OCI-LY1 (cell line): ENCODE measurements at regions not wholly inside any gene's neighbourhood (a gene's known extent, or its start where the extent isn't known, plus 50 kb on each side); places are given as distances from the start of the nearest gene placed in this dataset.

Source experiments
- H2AFZ ChIP-seq: fragments of 200-600 bp; sonication (generic), shearing (Covaris generic); 2 replicates; pipeline ENCODE4 v1.6.0; 2014; ENCODE audit warnings: antibody characterized with exemption, mild to moderate bottlenecking, low read length
- H3F3A ChIP-seq: fragments of 200-600 bp; sonication (generic), shearing (Covaris generic); 2 replicates; pipeline ENCODE4 v1.6.0; 2014; ENCODE audit warnings: mild to moderate bottlenecking, antibody characterized with exemption, low read length, moderate library complexity; ENCODE audit not compliant: insufficient read depth
- H3K27ac ChIP-seq: fragments of 200-600 bp; sonication (generic); 2 replicates; pipeline ENCODE4 v1.5.1; 2014; ENCODE audit warnings: low read length, mixed run types, mild to moderate bottlenecking, low read depth; ENCODE audit not compliant: poor library complexity, severe bottlenecking
- H3K27me3 ChIP-seq: fragments of 200-600 bp; sonication (generic); 2 replicates; pipeline ENCODE4 v1.6.0; 2014; ENCODE audit warnings: antibody characterized with exemption, mild to moderate bottlenecking, low read length, moderate library complexity; ENCODE audit not compliant: insufficient read depth
- H3K36me3 ChIP-seq: fragments of 200-600 bp; sonication (generic); 2 replicates; pipeline ENCODE4 v1.6.1; 2014; ENCODE audit warnings: mild to moderate bottlenecking, antibody characterized with exemption, low read length, moderate library complexity, mixed read lengths; ENCODE audit not compliant: insufficient read depth
- H3K4me1 ChIP-seq: fragments of 200-600 bp; sonication (generic); 2 replicates; pipeline ENCODE4 v1.5.1; 2014; ENCODE audit warnings: mild to moderate bottlenecking, low read length, moderate library complexity; ENCODE audit not compliant: insufficient read depth, severe bottlenecking
- H3K4me2 ChIP-seq: fragments of 200-600 bp; sonication (generic), shearing (Covaris generic); 2 replicates; pipeline ENCODE4 v1.6.1; 2014; ENCODE audit warnings: low read length
- H3K4me3 ChIP-seq: fragments of 200-600 bp; sonication (generic); 2 replicates; pipeline ENCODE4 v1.5.1; 2014; ENCODE audit warnings: low read length, low read depth, mild to moderate bottlenecking, mixed read lengths; ENCODE audit not compliant: poor library complexity, severe bottlenecking
- H3K79me2 ChIP-seq: fragments of 200-600 bp; shearing (Covaris generic); 2 replicates; pipeline ENCODE4 v1.6.1; 2016; ENCODE audit warnings: mixed run types, low read length, mixed read lengths; ENCODE audit not compliant: insufficient read depth
- H3K9ac ChIP-seq: fragments of 200-600 bp; sonication (generic), shearing (Covaris generic); 2 replicates; pipeline ENCODE4 v1.6.1; 2014; ENCODE audit warnings: mild to moderate bottlenecking, low read length, mixed read lengths
- H3K9me2 ChIP-seq: fragments of 200-600 bp; sonication (generic), shearing (Covaris generic); 2 replicates; pipeline ENCODE4 v1.6.1; 2014; ENCODE audit warnings: low read depth, mild to moderate bottlenecking, low read length, mixed read lengths
- H3K9me3 ChIP-seq: fragments of 200-600 bp; shearing (Covaris generic); 2 replicates; pipeline ENCODE4 v1.6.1; 2014; ENCODE audit warnings: low read length, mixed read lengths
- H4K20me1 ChIP-seq: fragments of 200-600 bp; sonication (generic), shearing (Covaris generic); 2 replicates; pipeline ENCODE4 v1.6.0; 2016; ENCODE audit warnings: mild to moderate bottlenecking, low read length; ENCODE audit not compliant: insufficient read depth
- CTCF ChIP-seq: fragments of 200-600 bp; sonication (generic), shearing (Covaris generic); IDR thresholded peaks from 2 replicates; pipeline ENCODE4 v1.5.1; 2017; ENCODE audit warnings: mild to moderate bottlenecking, antibody characterized with exemption, low read length, moderate library complexity, mixed read lengths
- EZH2 ChIP-seq: fragments of 200-600 bp; sonication (generic), shearing (Covaris generic); IDR thresholded peaks from 2 replicates; pipeline ENCODE4 v1.8.0; 2017; ENCODE audit warnings: borderline replicate concordance, mixed run types, mild to moderate bottlenecking, antibody characterized with exemption, low read length, moderate library complexity, mixed read lengths

- Histone ChIP-seq H2AFZ (no peak overlapping the region), H4K20me1 (no peaks in the 10 kb centered on the region), H3K27me3 (no peaks in the 10 kb centered on the region), H3K36me3 (no peaks in the 10 kb centered on the region), H3F3A (no peaks in the 10 kb centered on the region), H3K27ac (no peak overlapping the region), H3K4me1 (no peaks in the 10 kb centered on the region), H3K9me2 (no peaks in the 10 kb centered on the region), H3K9ac (no peak overlapping the region), H3K4me3 (no peak overlapping the region), H3K4me2 (no peak overlapping the region), H3K9me3 (no peaks in the 10 kb centered on the region), H3K79me2 (no peaks in the 10 kb centered on the region)
- no peak for TF ChIP-seq CTCF
- no peak for TF ChIP-seq EZH2
Measured at GRCh38 chr3:30203301-30203700, 403.1 kb upstream of the TGFBR2 start.

DNA sequence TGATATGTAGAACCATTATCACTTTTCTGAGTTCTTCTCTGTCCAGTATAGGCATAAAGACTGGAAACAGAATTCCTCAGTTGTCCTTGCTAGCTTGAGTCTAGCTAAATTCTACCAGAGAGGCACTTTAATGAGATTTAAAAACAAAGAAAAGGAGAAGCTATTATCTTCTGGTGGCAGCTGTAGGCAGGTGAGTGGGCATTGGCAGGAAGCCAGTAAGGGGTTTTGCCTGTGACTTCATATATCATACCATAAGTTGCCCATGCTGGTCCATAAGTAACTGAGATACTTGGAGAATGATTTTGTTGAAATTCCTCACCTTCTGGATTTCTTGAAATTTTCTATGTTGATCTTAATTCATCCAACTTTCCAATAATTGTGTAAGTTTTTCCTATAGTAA, 402.3 kb upstream of the TGFBR2 start:
- Histone ChIP-seq H3K36me3 (no peaks in the 10 kb centered on the region), H3K4me1 (no peaks in the 10 kb centered on the region), H3K9me3 (no peaks in the 10 kb centered on the region), H3K27me3 (no peaks in the 10 kb centered on the region), H4K20me1 (no peaks in the 10 kb centered on the region), H3K4me2 (no peak overlapping the region), H3K9me2 (no peaks in the 10 kb centered on the region), H3K79me2 (no peaks in the 10 kb centered on the region), H3F3A (no peaks in the 10 kb centered on the region), H3K9ac (no peak overlapping the region), H2AFZ (no peak overlapping the region), H3K4me3 (no peak overlapping the region), H3K27ac (no peak overlapping the region)
- TF ChIP-seq EZH2 (no peak), CTCF (no peak)

DNA sequence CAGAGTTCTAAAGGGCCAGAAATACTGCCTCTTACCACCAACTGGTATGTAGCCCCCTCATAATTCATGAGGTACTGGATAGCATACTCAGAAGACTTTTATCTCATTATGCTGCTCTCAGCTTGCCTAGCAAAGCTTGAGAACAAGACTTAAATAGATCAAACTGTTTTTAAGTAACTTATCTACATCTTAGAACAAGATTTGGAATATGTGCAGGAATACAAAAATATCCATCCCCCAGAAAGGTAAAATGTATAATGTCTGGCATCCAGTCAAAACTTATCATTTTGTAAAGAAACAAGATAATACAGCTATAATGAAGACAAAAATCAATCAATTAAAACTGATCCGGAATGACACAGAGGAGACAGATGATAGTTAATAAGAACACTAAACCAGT, 400.4 kb upstream of the TGFBR2 start:
- no peaks in the 10 kb centered on the region for H4K20me1 ChIP-seq
- H2AFZ ChIP-seq: no peak overlapping the region
- H3K4me3 ChIP-seq: no peak overlapping the region
- no peak for TF ChIP-seq CTCF
- TF ChIP-seq EZH2: no peak
- no peak overlapping the region for H3K27ac ChIP-seq
- H3K9me2 ChIP-seq: no peaks in the 10 kb centered on the region
- no peaks in the 10 kb centered on the region for H3K36me3 ChIP-seq
- no peaks in the 10 kb centered on the region for H3K4me1 ChIP-seq
- H3K4me2 ChIP-seq: no peak overlapping the region
- no peaks in the 10 kb centered on the region for H3F3A ChIP-seq
- H3K9ac ChIP-seq: no peak overlapping the region
- H3K79me2 ChIP-seq: no peaks in the 10 kb centered on the region
- no peaks in the 10 kb centered on the region for H3K9me3 ChIP-seq
- H3K27me3 ChIP-seq: no peaks in the 10 kb centered on the region
